Neural progenitor cell (in vitro differentiated cells): ENCODE measurements at regions not wholly inside any gene's neighbourhood (a gene's known extent, or its start where the extent isn't known, plus 50 kb on each side); places are given as distances from the start of the nearest gene placed in this dataset.

Experiments
- DNase-seq: peaks from one replicate; pipeline ENCODE4 v3.0.0-alpha.2; 2016; ENCODE audit warnings: low spot score
- H2AFZ ChIP-seq: fragments of 200-600 bp; sonication (generic); replicated peaks from 2 replicates; pipeline ENCODE4 v1.6.1; 2016; ENCODE audit warnings: antibody characterized with exemption
- H3F3A ChIP-seq: fragments of 200-600 bp; sonication (generic); 2 replicates; pipeline ENCODE4 v1.6.1; 2016; ENCODE audit warnings: antibody characterized with exemption, low read depth
- H3K27ac ChIP-seq: fragments of 200-600 bp; sonication (generic); 2 replicates; pipeline ENCODE4 v1.5.1; 2016; ENCODE audit warnings: mild to moderate bottlenecking
- H3K27me3 ChIP-seq: fragments of 200-600 bp; sonication (generic); 2 replicates; pipeline ENCODE4 v1.6.1; 2016; ENCODE audit warnings: mild to moderate bottlenecking, moderate library complexity
- H3K36me3 ChIP-seq: fragments of 200-600 bp; sonication (generic); 2 replicates; pipeline ENCODE4 v1.5.1; 2016
- H3K4me1 ChIP-seq: fragments of 200-600 bp; sonication (generic); 2 replicates; pipeline ENCODE4 v1.6.1; 2016; ENCODE audit warnings: mixed run types
- H3K4me2 ChIP-seq: fragments of 200-600 bp; sonication (generic); 2 replicates; pipeline ENCODE4 v1.6.1; 2016
- H3K4me3 ChIP-seq: fragments of 200-600 bp; sonication (generic); 2 replicates; pipeline ENCODE4 v1.5.1; 2016
- H3K79me2 ChIP-seq: fragments of 200-600 bp; sonication (generic); 2 replicates; pipeline ENCODE4 v1.6.1; 2016; ENCODE audit warnings: low read depth
- H3K9ac ChIP-seq: fragments of 200-600 bp; sonication (generic); 2 replicates; pipeline ENCODE4 v1.6.1; 2016
- H3K9me3 ChIP-seq: fragments of 200-600 bp; sonication (generic); 2 replicates; pipeline ENCODE4 v1.5.1; 2016; ENCODE audit warnings: low read depth
- H4K20me1 ChIP-seq: fragments of 200-600 bp; sonication (generic); 2 replicates; pipeline ENCODE4 v1.6.1; 2016; ENCODE audit warnings: low read depth
- H3K27ac Mint-ChIP-seq: 3 replicates; pipeline ENCODE4 v1.8.0; 2021; ENCODE audit warnings: mixed read lengths
- H3K27me3 Mint-ChIP-seq: 2 replicates; pipeline ENCODE4 v1.8.0; 2022; ENCODE audit warnings: low read depth, mild to moderate bottlenecking, inconsistent platforms, moderate library complexity, mixed read lengths; ENCODE audit not compliant: insufficient read depth
- H3K36me3 Mint-ChIP-seq: 3 replicates; pipeline ENCODE4 v1.8.0; 2021; ENCODE audit warnings: mixed read lengths
- H3K4me1 Mint-ChIP-seq: 3 replicates; pipeline ENCODE4 v1.8.0; 2021; ENCODE audit warnings: mixed read lengths
- H3K4me3 Mint-ChIP-seq: 3 replicates; pipeline ENCODE4 v1.8.0; 2021; ENCODE audit warnings: mild to moderate bottlenecking, moderate library complexity, mixed read lengths
- H3K9me3 Mint-ChIP-seq: 3 replicates; pipeline ENCODE4 v1.8.0; 2020; ENCODE audit warnings: mixed read lengths
- EZH2 ChIP-seq: fragments of 200-600 bp; sonication (generic); IDR thresholded peaks from 2 replicates; pipeline ENCODE4 v1.6.1; 2017; ENCODE audit warnings: antibody characterized with exemption, mild to moderate bottlenecking, moderate library complexity
- EZH2phosphoT487 ChIP-seq: fragments of 200-600 bp; sonication (generic); IDR thresholded peaks from 2 replicates; pipeline ENCODE4 v1.6.1; 2017; ENCODE audit warnings: antibody characterized with exemption
- TF ChIP-seq, protein P1 (sequence below): fragments of 200-600 bp; sonication (generic); IDR thresholded peaks from 2 replicates; pipeline ENCODE4 v1.5.1; 2017; ENCODE audit warnings: antibody characterized with exemption, mild to moderate bottlenecking

DNA sequence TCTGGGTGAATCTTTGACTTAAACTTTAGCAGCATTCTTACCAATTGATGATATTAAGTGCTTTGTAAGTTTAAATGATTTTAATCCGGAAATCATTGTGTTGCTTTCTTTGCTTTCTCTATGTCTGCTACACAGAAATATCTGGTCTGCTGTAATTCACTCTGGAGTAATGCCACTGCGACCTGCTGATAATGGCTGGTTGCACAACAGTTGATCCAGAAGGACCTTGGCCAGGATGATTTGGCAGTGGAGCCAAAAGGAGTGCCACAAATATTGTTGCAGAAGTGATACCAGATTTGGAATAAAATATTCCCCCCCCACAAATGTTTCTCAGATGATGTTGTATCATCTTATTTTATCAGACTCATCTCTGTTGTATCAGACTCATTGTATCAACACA is 2063.9 kb downstream of the MRPL39 start:
- Mint-ChIP-seq H3K9me3 (no peaks in the 10 kb centered on the region), H3K27me3 (no peaks in the 10 kb centered on the region), H3K36me3 (no peaks in the 10 kb centered on the region), H3K4me3 (no peak overlapping the region), H3K4me1 (no peaks in the 10 kb centered on the region), H3K27ac (no peak overlapping the region)
- Histone ChIP-seq H3K4me3 (no peak overlapping the region), H3K27ac (no peak overlapping the region), H4K20me1 (no peaks in the 10 kb centered on the region), H3F3A (no peaks in the 10 kb centered on the region), H3K27me3 (no peaks in the 10 kb centered on the region), H2AFZ (no peak overlapping the region), H3K4me1 (no peaks in the 10 kb centered on the region), H3K79me2 (no peaks in the 10 kb centered on the region), H3K9ac (no peak overlapping the region), H3K36me3 (no peaks in the 10 kb centered on the region), H3K4me2 (no peak overlapping the region), H3K9me3 (peaks cover 12% of the 10 kb centered on the region)
- TF ChIP-seq EZH2 (no peak), EZH2phosphoT487 (no peak)
- TF ChIP-seq, protein P1, sequence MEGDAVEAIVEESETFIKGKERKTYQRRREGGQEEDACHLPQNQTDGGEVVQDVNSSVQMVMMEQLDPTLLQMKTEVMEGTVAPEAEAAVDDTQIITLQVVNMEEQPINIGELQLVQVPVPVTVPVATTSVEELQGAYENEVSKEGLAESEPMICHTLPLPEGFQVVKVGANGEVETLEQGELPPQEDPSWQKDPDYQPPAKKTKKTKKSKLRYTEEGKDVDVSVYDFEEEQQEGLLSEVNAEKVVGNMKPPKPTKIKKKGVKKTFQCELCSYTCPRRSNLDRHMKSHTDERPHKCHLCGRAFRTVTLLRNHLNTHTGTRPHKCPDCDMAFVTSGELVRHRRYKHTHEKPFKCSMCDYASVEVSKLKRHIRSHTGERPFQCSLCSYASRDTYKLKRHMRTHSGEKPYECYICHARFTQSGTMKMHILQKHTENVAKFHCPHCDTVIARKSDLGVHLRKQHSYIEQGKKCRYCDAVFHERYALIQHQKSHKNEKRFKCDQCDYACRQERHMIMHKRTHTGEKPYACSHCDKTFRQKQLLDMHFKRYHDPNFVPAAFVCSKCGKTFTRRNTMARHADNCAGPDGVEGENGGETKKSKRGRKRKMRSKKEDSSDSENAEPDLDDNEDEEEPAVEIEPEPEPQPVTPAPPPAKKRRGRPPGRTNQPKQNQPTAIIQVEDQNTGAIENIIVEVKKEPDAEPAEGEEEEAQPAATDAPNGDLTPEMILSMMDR = no peak
- DNase-seq = no peak

DNA sequence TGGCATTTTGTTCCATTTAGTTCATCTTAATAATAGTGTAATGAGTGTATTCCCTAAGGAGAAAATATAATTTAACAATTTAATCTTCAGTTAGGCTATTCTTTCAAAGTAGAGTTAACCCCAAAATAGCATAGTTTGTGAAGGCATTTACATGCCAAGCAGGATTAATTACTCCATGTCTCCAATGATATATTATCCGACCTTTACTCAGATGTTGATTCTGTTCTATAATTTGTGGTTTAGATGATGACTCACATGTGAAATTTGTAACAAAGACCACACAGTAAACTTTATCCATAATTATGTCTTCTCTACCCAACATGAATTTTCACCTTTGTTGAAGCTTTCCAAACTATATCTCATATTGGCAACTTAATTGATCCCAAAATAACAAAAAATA is 2065.2 kb downstream of the MRPL39 start:
- no peak overlapping the region for H2AFZ ChIP-seq
- no peaks in the 10 kb centered on the region for H3K79me2 ChIP-seq
- H3K9me3 Mint-ChIP-seq = no peaks in the 10 kb centered on the region

DNA sequence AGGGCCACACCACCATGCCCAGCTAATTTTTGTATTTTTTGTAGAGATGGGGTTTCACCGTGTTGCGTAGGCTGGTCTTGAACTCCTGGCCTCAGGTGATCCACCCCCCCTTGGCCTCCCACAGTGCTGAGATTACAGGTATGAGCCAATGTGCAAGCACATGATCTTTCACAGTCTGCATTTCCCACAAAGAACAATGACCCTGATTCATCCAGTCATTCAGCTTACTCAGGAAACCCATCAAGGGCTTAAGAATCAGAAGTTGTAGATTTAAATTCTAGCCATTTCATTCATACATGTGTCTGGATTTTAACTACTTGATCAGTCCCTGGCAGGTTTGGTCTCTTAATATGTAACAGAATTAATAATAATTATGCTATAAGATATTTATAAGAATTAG is 2065.7 kb downstream of the MRPL39 start:
- H3K4me1 Mint-ChIP-seq = no peaks in the 10 kb centered on the region
- Histone ChIP-seq H3K9ac (no peak overlapping the region), H3K27ac (no peak overlapping the region), H3K9me3 (peaks cover 6% of the 10 kb centered on the region), H3K4me1 (no peaks in the 10 kb centered on the region), H3K27me3 (no peaks in the 10 kb centered on the region), H3K36me3 (no peaks in the 10 kb centered on the region), H3K4me2 (no peak overlapping the region), H3F3A (no peaks in the 10 kb centered on the region), H4K20me1 (no peaks in the 10 kb centered on the region), H3K79me2 (no peaks in the 10 kb centered on the region), H2AFZ (no peak overlapping the region), H3K4me3 (no peak overlapping the region)
- no peaks in the 10 kb centered on the region for H3K36me3 Mint-ChIP-seq
- H3K27ac Mint-ChIP-seq = no peak overlapping the region
- no peak for DNase-seq
- H3K4me3 Mint-ChIP-seq = no peak overlapping the region
- H3K9me3 Mint-ChIP-seq = no peaks in the 10 kb centered on the region
- H3K27me3 Mint-ChIP-seq = no peaks in the 10 kb centered on the region
- no peak for TF ChIP-seq EZH2phosphoT487
- no peak for TF ChIP-seq EZH2
- TF ChIP-seq, protein P1 = no peak

More for the DNA sequence above, 2065.2 kb downstream of the MRPL39 start:
- Histone ChIP-seq H4K20me1 (no peaks in the 10 kb centered on the region), H3K36me3 (no peaks in the 10 kb centered on the region), H3K9ac (no peak overlapping the region), H3K4me1 (no peaks in the 10 kb centered on the region), H3K27me3 (no peaks in the 10 kb centered on the region), H3K4me2 (no peak overlapping the region), H3F3A (no peaks in the 10 kb centered on the region), H3K27ac (no peak overlapping the region), H3K4me3 (no peak overlapping the region), H3K9me3 (peaks cover 7% of the 10 kb centered on the region)
- no peak overlapping the region for H3K27ac Mint-ChIP-seq
- no peak for DNase-seq
- no peak overlapping the region for H3K4me3 Mint-ChIP-seq
- H3K4me1 Mint-ChIP-seq = no peaks in the 10 kb centered on the region
- TF ChIP-seq EZH2phosphoT487 (no peak), EZH2 (no peak)
- H3K27me3 Mint-ChIP-seq = no peaks in the 10 kb centered on the region
- H3K36me3 Mint-ChIP-seq = no peaks in the 10 kb centered on the region

DNA sequence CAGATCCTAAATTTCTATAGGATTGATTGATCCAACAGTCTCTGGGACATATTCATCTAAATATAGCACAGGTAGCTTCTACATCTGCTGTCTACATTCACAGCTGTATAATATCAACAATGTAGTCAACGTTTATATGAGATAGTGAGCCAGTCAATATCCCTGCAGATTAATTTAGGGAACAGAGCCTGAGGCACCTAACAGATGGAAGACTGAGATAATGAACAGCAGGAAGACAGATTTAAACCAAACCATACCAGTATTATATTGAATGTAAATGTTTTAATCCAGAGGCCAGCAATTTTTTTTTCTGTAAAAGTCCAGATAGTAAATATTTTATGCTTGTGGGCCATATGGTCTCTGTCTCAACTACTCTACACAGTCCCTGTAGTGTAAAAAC is 2072.4 kb downstream of the MRPL39 start:
- Mint-ChIP-seq H3K36me3 (no peaks in the 10 kb centered on the region), H3K4me3 (no peak overlapping the region), H3K4me1 (no peaks in the 10 kb centered on the region), H3K9me3 (no peaks in the 10 kb centered on the region), H3K27me3 (no peaks in the 10 kb centered on the region), H3K27ac (no peak overlapping the region)
- Histone ChIP-seq H4K20me1 (no peaks in the 10 kb centered on the region), H3K9ac (no peak overlapping the region), H3K27ac (no peak overlapping the region), H2AFZ (no peak overlapping the region), H3K4me3 (no peak overlapping the region), H3K4me2 (no peak overlapping the region), H3F3A (no peaks in the 10 kb centered on the region), H3K79me2 (no peaks in the 10 kb centered on the region), H3K27me3 (no peaks in the 10 kb centered on the region), H3K36me3 (no peaks in the 10 kb centered on the region), H3K4me1 (no peaks in the 10 kb centered on the region), H3K9me3 (peaks cover 8% of the 10 kb centered on the region)
- TF ChIP-seq EZH2phosphoT487 = no peak
- no peak for TF ChIP-seq EZH2
- TF ChIP-seq, protein P1 = no peak
- no peak for DNase-seq
